A673 (cell line): ENCODE measurements at regions not wholly inside any gene's neighbourhood (a gene's known extent, or its start where the extent isn't known, plus 50 kb on each side); places are given as distances from the start of the nearest gene placed in this dataset.

Source experiments
- BruUV-seq: library from RNA; stranded (reverse); fragments of 400-500 nt; replicated peaks from 2 replicates; lab custom pipeline; 2021; lab: Mats Ljungman, UMichigan
- CTCF ChIA-PET: fragments of 300-600 bp; sonication (Branson Sonifier 250); formaldehyde crosslinking; loops from one replicate; lab custom pipeline; 2022; ENCODE audit warnings: antibody characterized with exemption; lab: Charles Lee
- POLR2A ChIA-PET: fragments of 300-600 bp; sonication (Branson Sonifier 250); formaldehyde crosslinking; loops from one replicate; lab custom pipeline; 2022; ENCODE audit warnings: antibody characterized with exemption; ENCODE audit not compliant: low non-redundant PET; lab: Charles Lee
- DNase-seq: peaks from one replicate; pipeline ENCODE4 v3.0.0-alpha.2; 2015; ENCODE audit warnings: low spot score
- H3K27ac ChIP-seq: fragments of 200-600 bp; sonication (generic); 2 replicates; pipeline ENCODE4 v1.5.1; 2016; ENCODE audit warnings: mixed run types, low read depth, mild to moderate bottlenecking, mixed read lengths, antibody characterized with exemption, low read length; ENCODE audit not compliant: poor library complexity, severe bottlenecking
- H3K27me3 ChIP-seq: fragments of 200-600 bp; sonication (generic); replicated peaks from 2 replicates; pipeline ENCODE4 v1.6.1; 2017; ENCODE audit warnings: mixed run types, low read depth, mild to moderate bottlenecking, mixed read lengths, antibody characterized with exemption, low read length; ENCODE audit not compliant: insufficient read depth, poor library complexity
- H3K36me3 ChIP-seq: fragments of 200-600 bp; sonication (generic); 2 replicates; pipeline ENCODE4 v1.6.1; 2016; ENCODE audit warnings: mixed run types, mild to moderate bottlenecking, mixed read lengths, antibody characterized with exemption, low read length; ENCODE audit not compliant: insufficient read depth, poor library complexity, severe bottlenecking
- H3K4me1 ChIP-seq: fragments of 200-600 bp; sonication (generic); 2 replicates; pipeline ENCODE4 v1.6.1; 2017; ENCODE audit warnings: mixed run types, mild to moderate bottlenecking, mixed read lengths, antibody characterized with exemption, low read length; ENCODE audit not compliant: insufficient read depth, poor library complexity, severe bottlenecking
- H3K4me3 ChIP-seq: fragments of 200-600 bp; sonication (generic); 2 replicates; pipeline ENCODE4 v1.5.1; 2016; ENCODE audit warnings: low read depth, mixed run types, mild to moderate bottlenecking, mixed read lengths, low read length; ENCODE audit not compliant: poor library complexity, severe bottlenecking
- H3K9me3 ChIP-seq: fragments of 200-600 bp; sonication (generic); 2 replicates; pipeline ENCODE4 v1.6.1; 2016; ENCODE audit warnings: mixed run types, low read depth, mild to moderate bottlenecking, mixed read lengths, antibody characterized with exemption, low read length; ENCODE audit not compliant: poor library complexity, severe bottlenecking
- EZH2 ChIP-seq: fragments of 200-600 bp; sonication (generic); IDR thresholded peaks from 2 replicates; pipeline ENCODE4 v1.6.1; 2017; ENCODE audit warnings: borderline replicate concordance, low read depth, mild to moderate bottlenecking, mixed read lengths, antibody characterized with exemption, low read length; ENCODE audit not compliant: poor library complexity, severe bottlenecking
- intact Hi-C: fragments of 100-400 bp; cut with micrococcal nuclease; formaldehyde crosslinking; loops from one replicate; pipeline ENCODE4 v1.10.0; 2022; ENCODE audit not compliant: unreplicated experiment
- TF ChIP-seq, protein P1 (sequence below): fragments of 300-800, 200-600 bp; sonication (generic); conservative IDR thresholded peaks from 2 replicates; pipeline ENCODE4 v1.5.1; 2017; ENCODE audit warnings: low read depth, mild to moderate bottlenecking, antibody characterized with exemption, low read length, moderate library complexity, mixed read lengths

DNA sequence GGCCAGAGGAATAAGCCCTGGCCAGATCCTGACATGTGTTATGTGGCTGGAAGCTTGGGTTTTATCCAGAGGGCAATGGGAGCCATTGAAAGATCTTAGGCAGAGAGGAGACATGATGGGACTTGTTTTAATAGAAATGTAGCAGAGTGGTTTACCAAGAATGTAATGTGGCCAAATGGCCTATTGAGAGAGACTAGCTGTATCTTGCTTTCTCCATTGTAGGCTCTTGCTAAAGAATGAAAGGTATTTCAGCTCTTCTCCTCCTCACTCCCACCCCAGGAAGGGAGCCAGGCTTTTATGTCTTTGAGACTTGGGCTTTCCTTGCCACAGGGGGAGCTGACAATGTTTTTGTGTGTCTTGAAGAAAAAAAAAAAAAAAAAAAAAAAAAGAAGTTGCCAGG is 82.3 kb downstream of the TRIM29 start:
- ChIA-PET POLR2A (interaction anchor here (0.7 kb wide), 1 partner anchor 1406 kb away, joined by 15 read pairs; no protein-coding TSS in a partner anchor), CTCF (no interaction called here)
- Histone ChIP-seq H3K27ac (no peak overlapping the region), H3K9me3 (no peaks in the 10 kb centered on the region), H3K4me1 (no peaks in the 10 kb centered on the region), H3K27me3 (peaks cover 14% of the 10 kb centered on the region), H3K4me3 (no peak overlapping the region), H3K36me3 (no peaks in the 10 kb centered on the region)
- no peak for TF ChIP-seq EZH2
- TF ChIP-seq, protein P1, sequence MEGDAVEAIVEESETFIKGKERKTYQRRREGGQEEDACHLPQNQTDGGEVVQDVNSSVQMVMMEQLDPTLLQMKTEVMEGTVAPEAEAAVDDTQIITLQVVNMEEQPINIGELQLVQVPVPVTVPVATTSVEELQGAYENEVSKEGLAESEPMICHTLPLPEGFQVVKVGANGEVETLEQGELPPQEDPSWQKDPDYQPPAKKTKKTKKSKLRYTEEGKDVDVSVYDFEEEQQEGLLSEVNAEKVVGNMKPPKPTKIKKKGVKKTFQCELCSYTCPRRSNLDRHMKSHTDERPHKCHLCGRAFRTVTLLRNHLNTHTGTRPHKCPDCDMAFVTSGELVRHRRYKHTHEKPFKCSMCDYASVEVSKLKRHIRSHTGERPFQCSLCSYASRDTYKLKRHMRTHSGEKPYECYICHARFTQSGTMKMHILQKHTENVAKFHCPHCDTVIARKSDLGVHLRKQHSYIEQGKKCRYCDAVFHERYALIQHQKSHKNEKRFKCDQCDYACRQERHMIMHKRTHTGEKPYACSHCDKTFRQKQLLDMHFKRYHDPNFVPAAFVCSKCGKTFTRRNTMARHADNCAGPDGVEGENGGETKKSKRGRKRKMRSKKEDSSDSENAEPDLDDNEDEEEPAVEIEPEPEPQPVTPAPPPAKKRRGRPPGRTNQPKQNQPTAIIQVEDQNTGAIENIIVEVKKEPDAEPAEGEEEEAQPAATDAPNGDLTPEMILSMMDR: no peak
- intact Hi-C loops: no loop called here
- BruUV-seq: no TSS peak
- DNase-seq: no peak

DNA sequence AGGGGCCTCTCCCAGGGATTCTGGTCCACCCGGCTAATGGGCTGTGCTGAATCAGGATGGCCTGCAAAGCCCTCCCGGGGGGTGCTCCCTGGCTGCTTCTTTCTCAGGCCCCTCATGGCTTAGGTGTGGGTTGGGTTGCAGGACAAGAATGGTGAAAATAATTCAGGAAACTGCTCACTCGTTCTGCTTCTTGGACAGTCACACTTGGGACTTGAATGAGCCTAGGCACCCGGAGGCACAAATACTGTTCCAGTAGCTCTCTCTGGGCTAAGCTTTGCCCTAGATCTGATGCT is 83.2 kb downstream of the TRIM29 start:
- no peak for DNase-seq
- CTCF ChIA-PET: no interaction called here

DNA sequence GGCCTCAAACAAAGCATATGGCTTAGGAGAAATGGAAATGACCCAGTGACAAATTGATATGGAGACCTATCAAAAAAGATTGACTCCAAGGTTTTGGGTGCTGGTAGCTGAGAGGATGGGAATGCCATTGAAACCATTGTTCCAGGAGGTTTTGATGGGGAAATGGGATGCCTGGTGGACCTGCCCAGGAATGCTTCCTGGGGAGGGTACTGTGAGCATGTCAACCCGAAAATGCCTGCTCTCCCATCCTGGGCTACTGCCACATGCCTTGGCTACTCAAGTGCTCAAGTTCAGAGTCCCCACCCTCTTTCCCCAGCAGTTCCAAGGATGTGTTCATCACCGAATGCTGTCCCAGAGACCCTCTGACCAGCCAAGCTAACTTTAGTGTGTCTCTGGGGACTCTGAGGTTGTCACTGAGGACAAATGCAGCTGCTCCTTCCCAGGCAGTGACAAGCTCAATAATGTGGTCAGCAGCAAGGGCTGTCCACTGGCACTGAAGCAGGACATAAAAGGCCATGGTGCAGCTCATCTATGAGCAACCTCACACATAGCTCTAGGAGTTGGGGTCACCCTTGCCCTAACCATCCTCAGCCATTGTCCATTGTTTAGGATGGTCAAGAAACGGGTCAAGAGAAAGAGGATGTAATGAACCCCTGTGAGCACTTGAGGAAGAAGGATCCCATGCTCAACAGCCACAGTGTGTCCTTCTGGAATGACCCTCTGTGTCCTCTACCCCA is 83.7 kb downstream of the TRIM29 start:
- H3K36me3 ChIP-seq: no peaks in the 10 kb centered on the region
- no TSS peak for BruUV-seq
- intact Hi-C loops: no loop called here
- no peak for DNase-seq
- H3K9me3 ChIP-seq: no peaks in the 10 kb centered on the region
- H3K4me3 ChIP-seq: no peak overlapping the region
- POLR2A ChIA-PET: no interaction called here
- no peak overlapping the region for H3K27ac ChIP-seq
- peaks cover 7% of the 10 kb centered on the region for H3K27me3 ChIP-seq
- CTCF ChIA-PET: no interaction called here
- no peaks in the 10 kb centered on the region for H3K4me1 ChIP-seq
- TF ChIP-seq EZH2: no peak
- TF ChIP-seq, protein P1: no peak

More for the DNA sequence above, 83.2 kb downstream of the TRIM29 start:
- TF ChIP-seq EZH2: no peak
- TF ChIP-seq, protein P1: no peak
- POLR2A ChIA-PET: no interaction called here
- Histone ChIP-seq H3K9me3 (no peaks in the 10 kb centered on the region), H3K36me3 (no peaks in the 10 kb centered on the region), H3K4me1 (no peaks in the 10 kb centered on the region), H3K27ac (no peak overlapping the region), H3K4me3 (no peak overlapping the region), H3K27me3 (peaks cover 7% of the 10 kb centered on the region)
- intact Hi-C loops: no loop called here
- no TSS peak for BruUV-seq
